Posterior vena cava (tissue), 2 donors: ENCODE measurements at regions not wholly inside any gene's neighbourhood (a gene's known extent, or its start where the extent isn't known, plus 50 kb on each side); places are given as distances from the start of the nearest gene placed in this dataset.

Source experiments
- DNase-seq: peaks from one replicate; pipeline ENCODE4 v3.0.0-alpha.2; 2020; ENCODE audit warnings: low spot score
- intact Hi-C, 2 donors: fragments of 100-400 bp; cut with DNase I; formaldehyde crosslinking; loops; one replicate each; pipeline versions ENCODE4 v1.14.1 to v1.14.2; 2022 to 2023
- donor health status: DM: yes; HTN: yes; CAD: no.
- donor health status: DM: yes; HTN: yes; CAD: no.

GRCh38 chr10:130492266-130492934, 356.2 kb downstream of the GLRX3 start:
- intact Hi-C loops: no loop called here
- peak; percentile 52 for DNase-seq

DNA sequence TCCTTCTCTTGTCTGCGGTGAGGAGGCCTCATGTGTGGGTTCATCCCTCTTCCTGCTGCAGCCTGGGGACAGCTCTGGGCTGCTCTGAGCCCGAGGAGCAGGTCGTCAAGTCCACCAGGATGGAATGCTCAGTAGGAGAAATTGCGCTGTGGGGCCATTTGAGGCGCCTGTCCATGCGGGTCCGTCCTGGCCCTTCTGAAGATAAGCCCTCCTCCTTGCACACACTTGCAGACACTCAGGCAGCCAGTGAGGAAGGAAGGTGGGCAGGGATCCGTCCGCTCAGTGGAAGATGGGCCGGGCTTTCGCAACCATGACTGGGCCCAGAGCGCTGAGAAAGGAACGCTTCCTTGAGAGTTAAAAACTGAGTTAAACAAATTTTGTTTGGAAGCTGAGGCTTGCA, 356.8 kb downstream of the GLRX3 start:
- DNase-seq: peak; percentile 62

GRCh38 chr10:130493446-130494145, 357.4 kb downstream of the GLRX3 start:
- peak; percentile 58 for DNase-seq
- intact Hi-C loops: no loop called here

More for the DNA sequence above, 356.8 kb downstream of the GLRX3 start:
- intact Hi-C loops: no loop called here

DNA sequence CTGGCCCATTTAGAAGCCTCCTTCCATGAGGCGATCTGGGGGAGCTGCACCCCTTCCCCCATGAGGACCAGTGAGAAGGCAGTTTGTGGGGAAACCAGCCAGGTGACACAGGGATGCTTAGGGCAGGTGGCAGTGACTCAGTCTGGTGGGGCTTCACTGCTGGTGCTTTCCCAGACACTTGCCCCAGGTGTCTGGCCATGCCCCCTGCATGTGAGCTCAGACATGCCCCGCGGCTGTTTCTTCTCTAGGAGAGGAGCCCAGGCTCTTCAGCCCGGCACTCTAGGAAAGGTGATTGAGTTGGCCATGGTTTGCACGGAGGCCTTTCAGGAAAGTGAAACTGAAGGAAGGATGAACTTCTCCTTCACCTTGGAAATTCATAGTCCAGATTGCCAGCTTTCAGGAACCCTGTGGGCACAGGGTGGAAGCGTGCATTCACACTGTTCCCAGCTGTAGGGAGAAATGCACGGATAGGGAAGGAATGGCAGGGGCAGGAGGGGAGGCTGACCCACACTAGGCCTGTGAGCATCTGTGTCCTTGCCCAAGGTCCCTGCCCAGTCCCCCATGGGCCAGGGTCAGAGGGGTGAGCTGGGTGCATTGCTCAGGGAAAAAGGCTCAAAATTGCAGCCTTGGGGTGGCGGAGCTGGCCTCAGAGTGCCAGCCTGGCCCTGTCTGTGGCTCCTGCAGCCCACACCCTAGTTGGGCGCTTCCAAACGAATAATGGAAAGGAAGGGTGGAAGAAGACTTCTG, 359.1 kb downstream of the GLRX3 start:
- DNase-seq: peak; percentile 71
- intact Hi-C loops: no loop called here

DNA sequence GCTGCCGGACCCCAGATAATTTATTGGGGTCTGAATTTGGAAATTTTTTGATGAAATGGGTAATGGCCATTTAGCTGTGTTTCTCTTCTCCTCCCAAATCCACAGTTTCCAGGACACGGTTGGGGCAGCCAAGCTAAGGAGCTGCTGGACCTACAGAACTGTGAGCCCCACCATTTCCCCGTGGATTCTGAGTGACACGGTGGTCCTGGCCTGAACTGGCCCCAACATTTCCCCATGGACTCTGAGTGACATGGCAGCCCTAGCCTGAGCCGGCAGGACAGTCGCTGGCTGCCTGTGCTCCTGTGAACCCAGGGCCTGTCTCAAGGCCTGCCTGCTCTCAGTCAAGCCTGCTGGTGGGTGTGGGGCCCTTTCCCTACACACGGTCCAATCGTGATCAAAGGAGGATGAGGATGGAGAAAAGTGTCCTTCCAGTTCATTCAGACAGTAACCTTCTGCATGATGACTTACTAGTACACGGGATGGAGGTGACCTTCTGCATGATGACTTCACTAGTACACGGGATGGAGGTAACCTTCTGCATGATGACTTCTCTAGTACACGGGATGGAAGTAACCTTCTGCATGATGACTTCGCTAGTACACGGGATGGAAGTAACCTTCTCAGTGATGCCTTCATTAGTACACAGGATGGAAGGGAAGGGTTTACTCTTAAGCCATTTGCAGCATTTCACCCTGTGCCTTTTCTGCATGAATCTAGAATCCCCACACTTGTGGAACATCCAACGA, 359.9 kb downstream of the GLRX3 start:
- intact Hi-C loops: no loop called here
- DNase-seq: peak; percentile 40

- intact Hi-C loops: no loop called here
- DNase-seq: peak; percentile 59
These were observed 361.1 kb downstream of the GLRX3 start for GRCh38 chr10:130497056-130498010.

DNA sequence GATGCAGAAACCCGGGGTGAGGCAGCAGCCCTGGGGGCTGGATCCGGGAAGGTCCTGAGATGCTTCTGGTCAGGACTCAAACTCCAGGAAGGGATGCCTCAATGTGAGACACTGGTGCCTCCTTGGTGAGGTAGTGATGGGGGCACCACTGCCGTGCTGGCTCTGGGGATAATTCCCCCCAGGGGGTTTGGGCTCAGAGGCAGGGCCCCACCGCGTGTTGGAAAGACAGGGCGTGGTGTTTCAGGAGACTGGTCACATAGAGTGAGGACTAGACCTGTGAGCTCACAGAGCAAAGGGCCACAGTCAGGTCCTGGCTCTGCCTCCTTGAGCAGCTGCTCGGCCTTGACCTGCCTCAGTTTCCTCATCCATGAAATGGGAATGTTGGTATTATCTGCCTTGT, 361.9 kb downstream of the GLRX3 start:
- peak; percentile 24 for DNase-seq
- intact Hi-C loops: no loop called here

GRCh38 chr10:130498934-130499333, 362.7 kb downstream of the GLRX3 start:
- no peak for DNase-seq
- intact Hi-C loops: no loop called here

DNA sequence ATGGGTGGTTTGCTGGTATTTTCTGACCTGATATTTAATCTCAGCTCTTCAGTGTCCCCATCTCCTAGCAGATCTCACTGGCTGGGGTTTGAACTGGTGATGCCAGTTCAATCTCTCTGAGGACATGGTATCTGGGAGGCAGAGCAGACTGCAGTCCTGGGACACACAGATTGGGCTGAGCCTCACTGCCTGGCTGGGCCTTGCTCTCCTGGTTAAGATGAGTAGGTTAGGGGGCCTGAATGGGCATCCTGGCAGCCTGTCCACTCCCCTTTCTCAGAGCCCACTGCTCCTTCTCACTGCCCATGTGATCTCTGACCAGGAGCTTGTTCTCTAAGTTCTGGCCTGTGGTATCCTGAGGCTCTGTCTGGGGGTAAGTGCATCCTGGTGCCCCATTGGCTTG, 363.4 kb downstream of the GLRX3 start:
- intact Hi-C loops: no loop called here
- no peak for DNase-seq

GRCh38 chr10:130500261-130501000, 364.2 kb downstream of the GLRX3 start:
- DNase-seq: peak; percentile 69
- intact Hi-C loops: no loop called here

DNA sequence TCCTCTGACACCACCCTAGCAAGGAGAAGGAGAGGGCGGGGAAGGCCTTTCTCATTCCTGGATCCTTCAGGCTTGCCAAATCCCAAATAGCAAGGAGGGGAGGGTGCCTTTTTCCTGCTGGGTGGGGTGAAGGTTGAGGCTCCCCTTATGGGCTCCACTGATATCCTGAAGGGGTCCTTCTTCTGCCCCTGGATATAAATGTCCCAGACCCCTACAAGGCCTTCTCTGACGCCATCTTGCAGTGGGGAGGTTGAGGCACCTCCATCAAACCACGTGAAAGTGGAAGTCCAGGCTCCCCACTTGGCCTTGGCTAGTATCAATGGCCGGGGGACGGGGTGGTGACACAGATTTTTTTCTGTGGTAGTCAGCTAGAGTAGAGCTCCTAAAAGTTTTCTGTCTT, 371.3 kb downstream of the GLRX3 start:
- intact Hi-C loops: no loop called here
- no peak for DNase-seq

GRCh38 chr10:130509881-130510689, 373.9 kb downstream of the GLRX3 start:
- DNase-seq: no peak
- intact Hi-C loops: no loop called here

DNA sequence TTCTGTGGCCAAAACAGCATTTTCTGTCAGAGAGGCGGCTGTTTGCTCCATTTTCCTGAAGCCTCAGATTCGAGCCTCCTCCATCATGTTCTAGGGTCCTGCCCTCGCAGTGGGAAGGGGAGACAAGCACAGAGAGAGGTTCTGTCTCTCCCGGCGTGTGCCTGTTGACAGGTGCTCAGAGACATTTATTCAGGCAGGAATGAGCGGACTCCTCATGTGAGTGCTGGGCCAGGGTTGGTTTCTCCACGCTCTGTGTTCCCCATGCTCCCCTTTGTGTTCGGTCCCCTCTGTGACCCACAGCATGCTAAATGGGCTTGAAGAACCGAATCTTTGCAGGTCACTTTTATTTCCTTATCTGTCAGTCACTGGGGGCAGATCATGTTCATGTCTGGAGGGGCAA, 374.6 kb downstream of the GLRX3 start:
- no peak for DNase-seq
- intact Hi-C loops: no loop called here

DNA sequence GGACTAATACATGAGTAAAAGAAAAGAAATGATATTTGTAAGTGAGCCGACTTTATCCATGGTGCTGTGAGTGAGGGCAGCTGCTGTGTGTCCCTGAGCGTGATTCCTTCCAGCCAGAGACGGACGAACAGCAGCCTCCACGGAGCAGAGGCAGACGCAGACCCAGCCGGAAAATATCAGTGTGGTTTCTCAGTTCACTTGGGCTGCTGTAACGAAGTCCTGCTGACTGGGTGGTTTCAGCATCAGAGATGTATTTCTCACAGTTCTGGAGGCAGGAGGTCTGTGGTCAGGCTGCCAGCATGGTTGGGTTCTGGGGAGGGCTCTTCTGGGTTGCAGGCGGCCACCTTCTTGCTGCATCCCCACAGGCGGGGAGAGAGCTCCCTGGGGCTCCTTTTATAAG, 375.6 kb downstream of the GLRX3 start:
- no peak for DNase-seq
- intact Hi-C loops: no loop called here

DNA sequence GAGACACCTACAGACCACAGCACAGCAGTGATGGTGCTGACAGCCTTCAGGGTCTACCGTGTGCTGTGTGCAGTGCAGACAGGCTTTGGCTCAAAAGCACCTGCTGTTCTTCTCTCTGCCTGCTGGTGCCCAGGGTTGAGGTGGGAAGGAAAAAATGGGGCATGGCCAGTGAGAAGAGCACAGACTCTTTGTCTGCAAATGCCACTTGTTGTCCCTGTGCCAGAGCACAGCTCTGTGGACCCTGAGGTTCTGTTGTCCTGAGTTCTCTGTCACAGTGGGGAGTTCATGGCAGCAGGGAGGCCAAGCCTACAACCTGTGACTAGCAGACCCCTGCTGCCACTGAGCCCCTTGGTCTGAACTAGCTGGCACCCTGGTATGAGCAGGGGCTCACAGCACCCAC, 376.7 kb downstream of the GLRX3 start:
- DNase-seq: no peak
- intact Hi-C loops: no loop called here

- intact Hi-C loops: loop anchor here in 1 of 2 donors (1.0 kb wide), 1 partner anchor 38 kb away; no protein-coding TSS in a partner anchor
- DNase-seq: no peak
These were observed 377.7 kb downstream of the GLRX3 start for GRCh38 chr10:130513686-130514476.
